Psoas muscle (tissue), 7 donors: ENCODE measurements at regions not wholly inside any gene's neighbourhood (a gene's known extent, or its start where the extent isn't known, plus 50 kb on each side); places are given as distances from the start of the nearest gene placed in this dataset.

ENCODE experiments used
- ATAC-seq, 4 donors: fragments of 200-7000 bp; cut with Tn5 transposase; one replicate each; pipeline ENCODE4 v1.9.1; 2020; ENCODE audit warnings: moderate library complexity in 3 of 4, mild to moderate bottlenecking in 2 of 4
- DNase-seq, 2 donors: peaks; one replicate each; pipeline ENCODE4 v3.0.0-alpha.2; 2020
- H3K27ac ChIP-seq: fragments of 200-600 bp; one replicate; pipeline ENCODE4 v1.8.0; 2022
- H3K27me3 ChIP-seq, 3 donors: fragments of 200-600 bp in 1 of 3; one replicate each; pipeline versions ENCODE4 v1.6.1 to v1.8.0; 2013 to 2022; ENCODE audit warnings: low read length in 2 of 3, mild to moderate bottlenecking in 2 of 3, moderate library complexity in 1 of 3; ENCODE audit not compliant: insufficient read depth in 3 of 3
- H3K36me3 ChIP-seq, 2 donors: fragments of 200-600 bp in 1 of 2; one replicate each; pipeline versions ENCODE4 v1.6.1 to v1.8.0; 2013 to 2022; ENCODE audit warnings: low read depth in 1 of 2, mild to moderate bottlenecking in 1 of 2, moderate library complexity in 1 of 2; ENCODE audit not compliant: insufficient read depth in 1 of 2
- H3K4me1 ChIP-seq: fragments of 200-600 bp; one replicate; pipeline ENCODE4 v1.8.0; 2022
- H3K4me3 ChIP-seq: fragments of 200-600 bp; one replicate; pipeline ENCODE4 v1.8.0; 2022; ENCODE audit warnings: mild to moderate bottlenecking
- H3K9me3 ChIP-seq: fragments of 200-600 bp; one replicate; pipeline ENCODE4 v1.8.0; 2022
- CTCF ChIP-seq: fragments of 200-600 bp; IDR thresholded peaks from one replicate; pipeline ENCODE4 v1.8.0; 2022; ENCODE audit warnings: antibody characterized with exemption
- WGBS, 3 donors: extraction: QIAGEN DNeasy Blood & Tissue Kit; methylation state at CpG; one replicate each; pipeline versions ENCODE4 v1.1.6 to v1.1.7; 2013; 5-methylcytosine and 5-hydroxymethylcytosine counted together
- intact Hi-C, 2 donors: fragments of 100-400 bp; cut with DNase I; formaldehyde crosslinking; loops; one replicate each; pipeline versions ENCODE4 v1.11.0 to v1.14.2; 2022
- donor health status: healthy with polysubstance abuse.
- donor health status: DM: no; HTN: no; CAD: no; lungs with moderate emphysema.
- donor health status: Bipolar disorder and iron deficiency.
- donor health status: healthy.
- donor health status: DM: yes; HTN: yes; CAD: no.
- donor health status: DM: no; HTN: no; CAD: no.
- donor health status: DM: yes; HTN: yes; CAD: no.

DNA sequence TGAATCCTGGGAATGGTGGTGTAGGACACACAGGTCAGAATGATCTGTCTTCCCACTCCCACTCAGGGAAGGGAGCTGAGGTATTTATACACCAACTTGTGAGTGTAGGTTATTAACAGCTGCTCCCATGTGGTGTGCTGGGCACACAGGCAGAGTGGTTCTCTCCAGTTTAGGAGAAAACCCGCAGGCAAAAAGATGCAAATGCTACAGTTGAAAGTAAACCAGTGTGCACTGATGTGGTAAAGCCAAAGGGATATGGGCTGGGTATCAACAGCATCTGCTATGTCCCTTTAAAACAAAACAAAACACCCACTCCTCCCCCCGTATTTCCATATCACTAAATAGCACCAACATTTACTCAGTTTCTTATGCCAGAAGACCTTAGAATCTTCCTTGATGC is 75.4 kb upstream of the SYT13 start:
- DNase-seq (no peak), ATAC-seq (no peak)
- Histone ChIP-seq H3K4me3 (no peak overlapping the region), H3K36me3 (no peaks in the 10 kb centered on the region), H3K27ac (no peak overlapping the region), H3K9me3 (no peaks in the 10 kb centered on the region), H3K4me1 (no peaks in the 10 kb centered on the region), H3K27me3 (peaks cover 0 to 8% (median 3%) of the 10 kb centered on the region in 3 donors)
- WGBS, 3 donors: 70 to 79% (median 78%) methylated on average over 2 of the region's 2 CpGs
- intact Hi-C loops: no loop called here
- TF ChIP-seq CTCF: no peak

GRCh38 chr11:45355706-45356041 is 69.5 kb upstream of the SYT13 start:
- H3K36me3 ChIP-seq: no peaks in the 10 kb centered on the region
- H3K27ac ChIP-seq: no peak overlapping the region
- H3K9me3 ChIP-seq: no peaks in the 10 kb centered on the region
- peaks cover 0 to 6% (median 2%) of the 10 kb centered on the region in 3 donors for H3K27me3 ChIP-seq
- intact Hi-C loops: no loop called here
- peak overlapping the region; percentile 68 for H3K4me3 ChIP-seq
- WGBS, 3 donors: 11 to 19% (median 15%) methylated on average over 5 of the region's 5 CpGs
- no peak for TF ChIP-seq CTCF
- no peaks in the 10 kb centered on the region for H3K4me1 ChIP-seq
- peak in 3 of 4 donors; percentile 20 to 56 (median 47) for ATAC-seq
- DNase-seq: no peak

GRCh38 chr11:45354976-45355705 is 69.0 kb upstream of the SYT13 start:
- no peak for TF ChIP-seq CTCF
- Histone ChIP-seq H3K4me3 (peak overlapping the region; percentile 68), H3K27me3 (peaks cover 0 to 8% (median 0%) of the 10 kb centered on the region in 3 donors), H3K4me1 (no peaks in the 10 kb centered on the region), H3K9me3 (no peaks in the 10 kb centered on the region), H3K27ac (no peak overlapping the region), H3K36me3 (no peaks in the 10 kb centered on the region)
- intact Hi-C loops: no loop called here
- WGBS, 3 donors: 7 to 8% (median 8%) methylated on average over 30 of the region's 30 CpGs
- DNase-seq (peak; percentile 87 to 92), ATAC-seq (peak; percentile 32 to 96 (median 84))

DNA sequence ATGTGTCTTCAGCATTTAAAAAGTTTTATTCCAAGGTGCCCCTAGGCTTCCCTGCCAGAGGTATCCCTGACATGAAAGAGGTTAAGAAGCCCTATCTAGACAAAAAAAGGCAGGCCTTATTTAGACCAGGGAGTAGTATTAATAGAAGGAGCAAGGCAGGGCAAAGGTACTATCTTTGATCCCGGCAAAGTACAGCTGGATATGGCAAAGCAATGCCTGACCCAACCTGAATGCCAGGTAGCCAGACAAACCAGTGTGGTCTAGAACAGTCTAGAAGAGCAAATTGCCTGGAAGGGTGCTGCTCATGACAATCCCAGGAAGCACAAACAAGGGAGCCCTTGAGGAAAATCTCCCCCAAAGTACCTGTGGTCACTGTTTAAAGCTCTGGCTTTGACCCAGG is 62.6 kb upstream of the SYT13 start:
- no peaks in the 10 kb centered on the region for H3K4me1 ChIP-seq
- ATAC-seq (no peak), DNase-seq (no peak)
- no peak overlapping the region for H3K27ac ChIP-seq
- no peak for TF ChIP-seq CTCF
- H3K4me3 ChIP-seq: no peak overlapping the region
- WGBS, 3 donors: 60 to 85% (median 79%) methylated on average over 1 of the region's 1 CpG
- peaks cover 0 to 13% (median 0%) of the 10 kb centered on the region in 3 donors for H3K27me3 ChIP-seq
- H3K9me3 ChIP-seq: no peaks in the 10 kb centered on the region
- intact Hi-C loops: no loop called here
- H3K36me3 ChIP-seq: no peaks in the 10 kb centered on the region
